Activated naive CD4-positive, alpha-beta T cell treated with anti-CD3 and anti-CD28 coated beads, Interleukin-2, amount 10 ng/mL, durations not matched to agents 7 days and 5 days (primary cell): ENCODE measurements at regions not wholly inside any gene's neighbourhood (a gene's known extent, or its start where the extent isn't known, plus 50 kb on each side); places are given as distances from the start of the nearest gene placed in this dataset.
"Not testable (repeated sequence)": the region's sequence is repeated elsewhere in the genome, so short reads cannot be mapped to it uniquely, and the experiment has no call there.

Source experiments
- CTCF ChIA-PET: fragments of 350-600 bp; sonication (Branson Sonifier 250); formaldehyde crosslinking; loops from one replicate; lab custom pipeline; 2021; ENCODE audit warnings: antibody characterized with exemption; lab: Charles Lee
- DNase-seq: peaks from one replicate; pipeline ENCODE4 v3.0.0-alpha.2; 2020
- H3K27ac Mint-ChIP-seq: one replicate; pipeline ENCODE4 v1.8.0; 2021; ENCODE audit warnings: mild to moderate bottlenecking, moderate library complexity, mixed read lengths
- H3K27me3 Mint-ChIP-seq: one replicate; pipeline ENCODE4 v1.8.0; 2021; ENCODE audit warnings: mild to moderate bottlenecking, mixed read lengths
- H3K36me3 Mint-ChIP-seq: one replicate; pipeline ENCODE4 v1.8.0; 2021; ENCODE audit warnings: mixed read lengths
- H3K4me1 Mint-ChIP-seq: one replicate; pipeline ENCODE4 v1.8.0; 2021; ENCODE audit warnings: mixed read lengths
- H3K4me3 Mint-ChIP-seq: one replicate; pipeline ENCODE4 v1.8.0; 2021; ENCODE audit warnings: mild to moderate bottlenecking, moderate library complexity, mixed read lengths
- H3K9me3 Mint-ChIP-seq: one replicate; pipeline ENCODE4 v1.8.0; 2021; ENCODE audit warnings: mixed read lengths

DNA sequence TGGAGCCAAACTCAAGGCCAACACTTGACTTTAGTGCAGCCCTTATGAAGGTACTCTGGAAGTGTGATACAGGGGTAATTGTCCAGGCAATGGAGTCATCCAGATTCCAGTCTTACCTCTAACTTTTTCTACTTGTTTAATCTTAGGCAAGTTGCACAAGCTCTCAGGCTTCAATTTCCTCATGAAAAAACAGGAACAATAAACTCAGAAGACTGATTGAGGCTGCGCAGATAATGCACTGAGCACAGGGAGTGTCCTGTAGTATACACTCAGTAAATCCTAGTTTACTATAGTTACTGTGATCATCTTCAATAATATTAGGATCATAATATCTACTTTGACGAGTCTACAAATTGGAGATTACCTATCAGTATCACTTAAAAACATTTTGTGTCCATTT, 127.5 kb upstream of the SMLR1 start:
- Mint-ChIP-seq H3K36me3 (peaks cover 28% of the 10 kb centered on the region), H3K4me3 (no peak overlapping the region), H3K27me3 (no peaks in the 10 kb centered on the region), H3K9me3 (peaks cover 29% of the 10 kb centered on the region), H3K4me1 (peaks cover 47% of the 10 kb centered on the region), H3K27ac (no peak overlapping the region)
- CTCF ChIA-PET, result interaction anchor here (1.2 to 4.1 kb wide), 3 partner anchors 334 to 378 kb away, joined by 3 to 41 read pairs (median 9); partner anchors contain the start of gene TMEM200A
- DNase-seq, result no peak

DNA sequence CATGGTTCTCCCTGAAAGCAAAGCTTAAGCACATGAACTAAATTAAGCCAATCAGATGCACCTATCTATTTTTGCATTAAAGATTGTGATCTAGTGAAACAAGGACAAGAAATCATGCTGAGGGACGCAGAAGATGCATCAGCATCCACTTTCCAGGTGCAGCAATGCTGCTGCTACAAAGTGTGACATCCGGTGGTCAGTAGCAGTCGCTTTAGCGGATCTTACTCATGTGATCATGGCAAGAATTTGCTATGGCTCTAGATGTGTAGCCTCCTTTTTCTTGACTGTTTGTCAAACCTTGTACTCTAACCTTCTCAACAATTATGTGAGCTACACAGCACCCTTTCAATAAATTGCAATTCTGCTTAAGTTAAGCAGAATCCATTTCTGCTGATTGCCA, 126.8 kb upstream of the SMLR1 start:
- Mint-ChIP-seq H3K4me3 (no peak overlapping the region), H3K27ac (no peak overlapping the region), H3K9me3 (peaks cover 29% of the 10 kb centered on the region), H3K4me1 (peaks cover 44% of the 10 kb centered on the region), H3K36me3 (peaks cover 29% of the 10 kb centered on the region), H3K27me3 (no peaks in the 10 kb centered on the region)
- CTCF ChIA-PET, result interaction anchor here (0.9 to 4.1 kb wide), 4 partner anchors 15 to 379 kb away, joined by 3 to 41 read pairs (median 3); partner anchors contain the start of gene TMEM200A
- DNase-seq, result no peak

DNA sequence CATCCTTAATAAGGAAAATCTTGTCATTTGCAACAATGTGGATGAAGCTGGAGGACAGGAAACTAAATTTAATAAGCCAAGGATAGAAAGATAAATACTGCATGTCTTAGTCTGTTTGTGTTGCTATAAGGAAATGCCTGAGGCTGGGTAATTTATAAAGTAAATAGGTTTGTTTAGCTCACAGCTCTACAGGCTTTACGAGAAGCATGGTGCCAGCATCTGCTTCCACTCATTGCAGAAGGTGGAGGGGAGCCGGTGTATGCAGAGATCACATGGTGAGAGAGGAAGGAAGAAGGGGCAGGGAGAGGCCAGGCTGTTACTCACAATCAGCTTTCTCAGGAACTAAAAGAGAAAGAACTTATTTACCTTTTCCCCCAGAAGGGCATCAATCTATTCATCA, 118.9 kb upstream of the SMLR1 start:
- CTCF ChIA-PET, result no interaction called here
- peaks cover 17% of the 10 kb centered on the region for H3K36me3 Mint-ChIP-seq
- H3K4me1 Mint-ChIP-seq, result peaks cover 14% of the 10 kb centered on the region
- H3K4me3 Mint-ChIP-seq, result no peak overlapping the region
- peaks cover 26% of the 10 kb centered on the region for H3K9me3 Mint-ChIP-seq
- H3K27me3 Mint-ChIP-seq, result no peaks in the 10 kb centered on the region
- no peak overlapping the region for H3K27ac Mint-ChIP-seq
- DNase-seq, result peak; percentile 23

DNA sequence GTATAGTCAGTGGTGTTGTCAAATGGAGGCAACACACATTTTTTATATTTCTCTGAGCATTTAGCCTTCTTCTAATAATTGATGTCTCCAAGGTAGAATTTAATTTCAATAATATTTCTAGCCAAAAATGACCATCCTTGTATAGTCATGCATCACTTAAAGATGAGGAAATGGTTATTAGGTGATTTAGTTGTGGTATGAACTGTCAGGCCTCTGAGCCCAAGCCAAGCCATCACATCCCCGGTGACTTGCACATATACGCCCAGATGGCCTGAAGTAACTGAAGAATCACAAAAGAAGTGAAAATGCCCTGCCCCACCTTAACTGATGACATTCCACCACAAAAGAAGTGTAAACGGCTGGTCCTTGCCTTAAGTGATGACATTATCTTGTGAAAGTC, 115.6 kb upstream of the SMLR1 start:
- not testable (repeated sequence) for DNase-seq

DNA sequence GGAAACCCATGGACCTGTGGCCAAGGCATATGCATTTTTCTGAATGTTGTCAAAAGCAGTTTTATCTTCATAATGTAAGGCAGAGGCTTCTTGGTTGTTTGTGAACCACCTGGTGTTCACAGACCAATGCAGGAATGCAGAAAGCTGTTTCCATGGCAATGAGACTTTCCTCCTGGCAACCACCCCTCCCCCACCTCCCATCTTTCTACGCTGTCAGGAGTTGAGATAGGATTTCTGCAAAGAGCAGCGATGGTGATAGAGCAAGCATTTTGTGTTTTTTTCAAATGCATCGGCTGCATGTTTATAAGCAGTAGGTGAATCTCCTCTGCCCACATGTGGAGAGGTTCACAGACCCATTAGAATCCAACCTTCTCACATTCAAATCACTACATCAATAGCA, 114.1 kb upstream of the SMLR1 start:
- DNase-seq, result no peak
- Mint-ChIP-seq H3K4me3 (no peak overlapping the region), H3K4me1 (peaks cover 23% of the 10 kb centered on the region), H3K9me3 (peaks cover 4% of the 10 kb centered on the region), H3K27ac (no peak overlapping the region), H3K36me3 (peaks cover 5% of the 10 kb centered on the region), H3K27me3 (no peaks in the 10 kb centered on the region)
- CTCF ChIA-PET, result no interaction called here

More for the DNA sequence above, 115.6 kb upstream of the SMLR1 start:
- H3K27me3 Mint-ChIP-seq, CTCF ChIA-PET, H3K27ac Mint-ChIP-seq, H3K9me3 Mint-ChIP-seq, H3K36me3 Mint-ChIP-seq, H3K4me3 Mint-ChIP-seq: not testable (repeated sequence)
- peaks cover 14% of the 10 kb centered on the region for H3K4me1 Mint-ChIP-seq

DNA sequence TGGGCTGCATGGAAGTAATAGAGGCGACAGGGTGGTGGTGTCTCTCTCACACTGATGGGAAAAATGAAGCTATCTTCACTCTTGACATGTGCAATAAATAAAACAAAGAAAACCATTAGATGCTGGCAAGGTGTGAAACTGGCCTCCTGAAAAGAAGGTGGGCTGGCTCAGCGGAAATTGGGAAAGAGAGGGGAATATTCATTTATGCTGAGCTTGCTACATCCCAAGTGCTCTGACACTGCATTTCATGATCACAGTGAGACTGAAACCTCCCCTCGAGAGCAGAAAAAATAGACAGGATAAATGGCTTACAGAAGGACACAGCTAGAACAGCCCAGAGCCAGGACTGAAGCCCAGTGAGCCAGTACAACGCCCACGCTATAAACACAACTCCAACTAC, 112.1 kb upstream of the SMLR1 start:
- Mint-ChIP-seq H3K4me3 (no peak overlapping the region), H3K36me3 (peaks cover 15% of the 10 kb centered on the region), H3K27me3 (no peaks in the 10 kb centered on the region), H3K9me3 (peaks cover 15% of the 10 kb centered on the region), H3K4me1 (peaks cover 32% of the 10 kb centered on the region), H3K27ac (no peak overlapping the region)
- CTCF ChIA-PET, result interaction anchor here (0.9 to 1.1 kb wide), 4 partner anchors 9 to 17 kb away, joined by 3 to 4 read pairs (median 4); no protein-coding TSS in a partner anchor
- DNase-seq, result no peak

DNA sequence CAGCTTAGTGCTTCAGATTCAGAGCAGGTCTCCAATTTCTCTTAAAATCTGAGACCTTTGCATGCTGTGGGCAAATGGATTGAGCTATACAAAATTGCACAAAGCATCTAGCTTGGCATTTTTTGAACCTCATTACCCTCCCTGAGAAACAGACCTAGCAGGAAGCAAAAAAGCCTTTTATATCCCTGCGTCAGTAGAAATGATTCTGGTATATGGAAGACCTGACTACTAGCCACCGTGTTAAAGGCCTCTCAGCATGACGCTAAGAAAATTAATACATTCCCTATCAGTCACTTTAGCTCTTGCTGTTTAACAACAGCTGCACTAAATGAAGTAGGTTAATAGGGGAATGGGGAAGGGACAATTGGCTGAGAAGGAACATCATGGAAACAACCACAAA, 110.7 kb upstream of the SMLR1 start:
- peaks cover 15% of the 10 kb centered on the region for H3K36me3 Mint-ChIP-seq
- no peak for DNase-seq
- H3K4me1 Mint-ChIP-seq, result peaks cover 34% of the 10 kb centered on the region
- CTCF ChIA-PET, result interaction anchor here (0.9 kb wide), 1 partner anchor 18 kb away, joined by 3 read pairs; no protein-coding TSS in a partner anchor
- H3K27ac Mint-ChIP-seq, result no peak overlapping the region
- H3K4me3 Mint-ChIP-seq, result no peak overlapping the region
- H3K27me3 Mint-ChIP-seq, result no peaks in the 10 kb centered on the region
- H3K9me3 Mint-ChIP-seq, result peaks cover 15% of the 10 kb centered on the region

DNA sequence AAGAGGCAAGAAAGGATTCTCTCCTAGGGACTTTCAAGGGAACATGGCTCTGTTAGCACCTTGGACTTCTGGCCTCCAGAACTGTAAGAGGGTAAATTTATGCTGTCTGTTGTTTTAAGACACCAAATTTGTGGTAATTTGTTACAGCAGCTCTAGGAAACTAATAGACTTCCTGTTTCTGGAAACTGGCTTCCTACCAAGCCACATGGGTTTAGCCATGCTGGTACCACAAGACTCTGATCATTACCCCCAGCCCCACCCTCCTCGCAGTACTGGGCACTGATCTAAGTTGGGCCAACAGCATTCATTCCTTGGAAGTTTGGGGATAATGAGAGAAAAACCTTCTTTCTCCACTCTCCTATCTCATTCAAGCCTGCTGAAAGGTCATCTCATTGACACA, 109.5 kb upstream of the SMLR1 start:
- Mint-ChIP-seq H3K4me1 (peaks cover 34% of the 10 kb centered on the region), H3K36me3 (peaks cover 15% of the 10 kb centered on the region), H3K27ac (peak overlapping the region; percentile 26), H3K9me3 (peaks cover 15% of the 10 kb centered on the region), H3K4me3 (no peak overlapping the region), H3K27me3 (no peaks in the 10 kb centered on the region)
- CTCF ChIA-PET, result no interaction called here
- no peak for DNase-seq

DNA sequence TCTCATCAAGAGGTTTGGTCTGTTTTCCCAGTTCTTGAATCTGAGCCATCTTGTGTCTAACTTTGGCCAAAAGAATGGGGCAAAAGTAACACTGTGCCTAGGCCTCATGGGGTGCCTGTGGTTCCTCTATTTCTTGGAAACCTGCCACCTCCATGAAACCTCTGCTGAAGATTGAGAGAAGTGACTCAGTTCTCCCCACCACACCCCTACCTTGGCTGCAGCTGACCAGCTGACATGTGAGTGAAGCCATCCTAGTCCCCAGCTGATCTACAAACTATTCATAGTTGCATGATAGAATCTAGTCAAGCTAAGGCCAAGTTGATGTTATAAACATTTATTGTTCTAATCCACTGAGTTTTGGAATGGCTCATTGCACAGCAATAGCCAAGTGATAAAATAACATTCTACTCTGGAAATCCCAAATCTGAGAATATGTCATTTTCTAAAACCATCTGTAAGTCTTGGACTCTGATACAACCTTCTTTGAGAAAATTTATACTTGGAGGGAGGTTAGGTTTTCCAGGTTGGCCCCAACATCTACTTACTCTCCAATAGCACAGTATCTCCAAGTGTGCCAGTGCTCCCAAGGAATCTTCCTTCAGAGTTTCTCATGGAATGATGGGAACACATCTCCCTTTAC, 107.0 kb upstream of the SMLR1 start:
- H3K4me1 Mint-ChIP-seq, result peaks cover 44% of the 10 kb centered on the region

DNA sequence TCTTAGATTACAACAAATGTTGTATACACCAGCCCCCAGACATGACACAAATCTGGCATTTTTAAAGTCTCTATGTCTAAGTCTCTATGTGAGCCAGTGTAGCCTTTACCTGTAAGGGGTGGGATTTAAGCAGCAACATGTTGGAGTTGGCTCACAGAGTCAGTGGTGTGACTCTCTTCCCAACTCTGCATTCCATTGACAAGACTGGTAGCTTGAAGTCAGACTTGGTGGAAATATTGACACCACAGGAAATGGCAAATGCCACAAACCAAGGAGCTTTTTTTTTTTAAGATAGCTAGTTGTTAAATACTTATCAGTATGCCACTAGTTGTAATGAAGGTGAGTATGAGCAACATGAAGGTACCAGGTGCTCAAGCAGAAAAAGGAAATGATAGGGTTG, 103.1 kb upstream of the SMLR1 start:
- Mint-ChIP-seq H3K4me3 (no peak overlapping the region), H3K36me3 (peaks cover 5% of the 10 kb centered on the region), H3K27me3 (no peaks in the 10 kb centered on the region), H3K27ac (no peak overlapping the region), H3K9me3 (peaks cover 4% of the 10 kb centered on the region), H3K4me1 (peaks cover 22% of the 10 kb centered on the region)
- CTCF ChIA-PET, result interaction anchor here (1.3 to 1.4 kb wide), 2 partner anchors 9 to 26 kb away, joined by 4 read pairs; no protein-coding TSS in a partner anchor
- no peak for DNase-seq

More for the DNA sequence above, 107.0 kb upstream of the SMLR1 start:
- Mint-ChIP-seq H3K4me3 (no peak overlapping the region), H3K9me3 (peaks cover 15% of the 10 kb centered on the region), H3K27ac (no peak overlapping the region), H3K27me3 (no peaks in the 10 kb centered on the region), H3K36me3 (peaks cover 17% of the 10 kb centered on the region)
- DNase-seq, result no peak
- CTCF ChIA-PET, result no interaction called here

DNA sequence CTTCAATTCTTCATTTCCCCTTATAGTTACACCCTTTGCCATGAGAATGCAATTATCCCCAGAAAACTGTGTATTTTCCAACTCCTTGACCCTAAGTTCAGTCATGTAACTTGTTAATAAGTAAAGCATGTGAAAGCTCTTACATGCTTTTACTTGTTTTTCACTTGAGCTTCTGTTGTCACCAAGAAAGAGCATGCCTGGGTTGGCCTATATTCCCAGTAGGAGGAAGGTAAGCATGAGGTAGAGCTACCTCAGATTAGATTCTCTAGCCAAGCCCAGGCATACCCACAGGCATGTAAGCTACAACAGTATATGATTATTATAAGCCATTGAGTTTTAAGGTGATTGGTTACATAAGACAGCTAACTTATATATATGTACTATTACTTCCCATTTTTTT, 101.7 kb upstream of the SMLR1 start:
- peaks cover 2% of the 10 kb centered on the region for H3K36me3 Mint-ChIP-seq
- DNase-seq, result no peak
- no peak overlapping the region for H3K27ac Mint-ChIP-seq
- H3K4me1 Mint-ChIP-seq, result peaks cover 12% of the 10 kb centered on the region
- peaks cover 2% of the 10 kb centered on the region for H3K9me3 Mint-ChIP-seq
- CTCF ChIA-PET, result no interaction called here
- no peaks in the 10 kb centered on the region for H3K27me3 Mint-ChIP-seq
- no peak overlapping the region for H3K4me3 Mint-ChIP-seq

DNA sequence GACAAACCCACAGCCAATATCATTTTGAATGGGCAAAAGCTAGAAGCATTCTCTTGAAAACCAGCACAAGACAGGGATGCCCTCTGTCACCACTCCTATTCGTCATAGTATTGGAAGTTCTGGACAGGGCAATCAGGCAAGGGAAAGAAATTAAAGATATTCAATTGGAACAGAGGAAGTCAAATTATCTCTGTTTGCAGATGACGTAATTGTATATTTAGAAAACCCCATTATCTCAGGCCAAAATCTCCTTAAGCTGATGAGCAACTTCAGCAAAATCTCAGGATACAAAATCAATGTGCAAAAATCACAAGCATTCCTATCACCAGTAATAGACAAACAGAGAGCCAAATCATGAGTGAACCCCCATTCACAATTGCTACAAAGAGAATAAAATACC, 99.1 kb upstream of the SMLR1 start:
- H3K4me3 Mint-ChIP-seq, H3K36me3 Mint-ChIP-seq, H3K27ac Mint-ChIP-seq, DNase-seq, H3K27me3 Mint-ChIP-seq, H3K9me3 Mint-ChIP-seq: not testable (repeated sequence)
- CTCF ChIA-PET, result interaction anchor here (0.6 kb wide), 1 partner anchor 26 kb away, joined by 4 read pairs; no protein-coding TSS in a partner anchor
- H3K4me1 Mint-ChIP-seq, result peaks cover 15% of the 10 kb centered on the region

DNA sequence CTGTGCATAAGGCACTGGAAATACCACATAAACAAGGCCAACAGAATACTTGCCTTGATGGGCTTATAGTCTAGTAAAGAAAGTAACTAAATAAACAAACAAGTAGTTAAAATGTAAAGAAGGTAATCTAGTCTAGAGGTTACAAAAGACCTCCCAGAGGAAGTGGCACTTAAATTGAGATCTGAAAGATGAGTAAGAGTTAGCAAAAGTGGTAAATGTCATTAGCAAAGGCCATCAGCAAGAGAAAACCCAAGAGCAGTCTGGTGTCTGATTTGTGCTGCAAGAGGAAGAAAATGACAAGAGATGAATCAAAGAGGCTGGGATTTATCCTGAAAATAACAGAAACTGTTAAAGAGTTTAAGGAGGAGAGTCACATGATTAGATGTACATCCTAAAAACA, 96.6 kb upstream of the SMLR1 start:
- H3K4me1 Mint-ChIP-seq, result peaks cover 4% of the 10 kb centered on the region
- no peaks in the 10 kb centered on the region for H3K36me3 Mint-ChIP-seq
- no peaks in the 10 kb centered on the region for H3K27me3 Mint-ChIP-seq
- CTCF ChIA-PET, result no interaction called here
- no peak for DNase-seq
- H3K9me3 Mint-ChIP-seq, result peaks cover 2% of the 10 kb centered on the region
- H3K27ac Mint-ChIP-seq, result no peak overlapping the region
- no peak overlapping the region for H3K4me3 Mint-ChIP-seq

DNA sequence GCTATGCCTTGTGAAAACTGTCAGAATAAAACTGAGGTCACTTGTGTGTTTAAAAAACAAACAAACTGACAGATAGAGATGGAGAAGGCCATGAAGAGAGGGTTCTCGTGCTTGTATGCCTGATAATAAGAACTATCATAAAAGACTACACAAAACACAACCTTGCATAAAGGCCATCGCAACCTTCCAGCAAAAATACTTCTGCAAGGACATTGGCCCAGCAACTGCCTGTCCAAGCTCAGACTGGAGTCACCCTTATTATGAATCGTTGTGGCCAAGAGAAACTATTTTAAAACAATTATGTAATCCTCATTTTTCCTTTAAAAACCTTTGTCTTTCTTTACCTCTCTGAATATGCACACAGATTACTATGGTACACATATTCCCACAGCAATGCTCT, 93.0 kb upstream of the SMLR1 start:
- Mint-ChIP-seq H3K4me3 (no peak overlapping the region), H3K9me3 (peaks cover 2% of the 10 kb centered on the region), H3K4me1 (peaks cover 4% of the 10 kb centered on the region), H3K36me3 (no peaks in the 10 kb centered on the region), H3K27ac (no peak overlapping the region), H3K27me3 (peaks cover 4% of the 10 kb centered on the region)
- no peak for DNase-seq
- CTCF ChIA-PET, result no interaction called here

DNA sequence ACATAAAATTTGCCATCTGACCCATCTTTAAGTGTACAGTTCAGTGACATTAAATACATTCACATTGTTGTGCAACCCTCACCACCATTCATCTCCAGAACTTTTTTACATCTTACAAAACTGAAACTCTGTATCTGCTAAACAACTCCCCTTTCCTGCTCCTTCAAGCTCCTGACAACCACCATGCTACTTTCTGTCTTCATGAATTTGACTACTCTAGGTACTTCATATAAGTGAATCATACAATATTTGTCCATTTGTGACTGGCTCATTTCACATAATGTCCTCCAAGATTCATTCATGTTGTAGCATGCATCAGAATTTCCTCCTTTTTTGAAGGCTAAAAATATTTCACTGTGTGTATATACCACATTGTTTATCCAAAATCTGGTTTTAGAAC, 86.9 kb upstream of the SMLR1 start:
- no peaks in the 10 kb centered on the region for H3K9me3 Mint-ChIP-seq
- H3K4me3 Mint-ChIP-seq, result no peak overlapping the region
- H3K27ac Mint-ChIP-seq, result no peak overlapping the region
- peaks cover 11% of the 10 kb centered on the region for H3K27me3 Mint-ChIP-seq
- CTCF ChIA-PET, result no interaction called here
- H3K36me3 Mint-ChIP-seq, result no peaks in the 10 kb centered on the region
- DNase-seq, result no peak
- H3K4me1 Mint-ChIP-seq, result no peaks in the 10 kb centered on the region
